HepG2 (cell line): ENCODE measurements at regions not wholly inside any gene's neighbourhood (a gene's known extent, or its start where the extent isn't known, plus 50 kb on each side); places are given as distances from the start of the nearest gene placed in this dataset.

ENCODE experiments used
- ATAC-seq: fragments of 200-7000 bp; cut with Tn5 transposase; 3 replicates; pipeline ENCODE4 v1.9.1; 2020; ENCODE audit warnings: mild to moderate bottlenecking, moderate library complexity
- BruUV-seq: library from RNA; stranded (reverse); fragments of 400-500 nt; replicated peaks from 2 replicates; lab custom pipeline; 2021; lab: Mats Ljungman, UMichigan
- CTCF ChIA-PET: fragments of 300-600 bp; formaldehyde crosslinking; extraction: SDS; loops from one replicate; lab custom pipeline; 2021; ENCODE audit warnings: low total read pairs, inconsistent platforms, low intra/inter-chr PET ratio; lab: Yijun Ruan, JAX
- POLR2A ChIA-PET: fragments of 350-600 bp; sonication (Branson Sonifier 250); formaldehyde crosslinking; loops from one replicate; lab custom pipeline; 2020; ENCODE audit warnings: antibody characterized with exemption, inconsistent platforms; lab: Yijun Ruan, JAX
- DNase-seq: peaks from one replicate; pipeline ENCODE4 v3.0.0-alpha.2; 2015; ENCODE audit warnings: low spot score
- FAIRE-seq: peaks from 3 replicates; lab custom pipeline; 2011; peaks lifted over from hg19 to GRCh38; lab: Jason Lieb, UNC
- H2AFZ ChIP-seq: one replicate; pipeline ENCODE4 v1.6.1; 2011; ENCODE audit warnings: low read length, inconsistent platforms
- H3K27ac ChIP-seq: fragments of 300-600 bp; 3 replicates; pipeline ENCODE4 v1.8.0; 2011; ENCODE audit warnings: mixed run types, mild to moderate bottlenecking, mixed read lengths, low read length, inconsistent platforms; ENCODE audit not compliant: insufficient read depth; ENCODE audit errors: extremely low read length
- H3K27me3 ChIP-seq, 2 experiments: fragments of 200-600 bp in 1 of 2; 2 replicates in 1 of 2; 3 replicates in 1 of 2; pipeline versions ENCODE4 v1.6.0 to v1.8.0; 2011; ENCODE audit warnings: low read length in 2 of 2, mild to moderate bottlenecking in 2 of 2, moderate library complexity in 2 of 2, inconsistent platforms in 1 of 2; ENCODE audit not compliant: insufficient read depth in 2 of 2, control insufficient read depth in 1 of 2
- H3K36me3 ChIP-seq, 2 experiments: fragments of 200-600 bp in 1 of 2; replicated peaks in 1 of 2; 2 replicates in 1 of 2; 3 replicates in 1 of 2; pipeline versions ENCODE4 v1.5.1 to v1.8.0; 2011; ENCODE audit warnings: low read length in 2 of 2, inconsistent platforms in 1 of 2; ENCODE audit not compliant: insufficient read depth in 2 of 2, control insufficient read depth in 1 of 2
- H3K4me1 ChIP-seq: 2 replicates; pipeline ENCODE4 v1.5.1; 2012; ENCODE audit warnings: low read length, inconsistent platforms; ENCODE audit not compliant: insufficient read depth
- H3K4me2 ChIP-seq: 2 replicates; pipeline ENCODE4 v1.6.0; 2011; ENCODE audit warnings: low read depth, low read length, inconsistent platforms
- H3K4me3 ChIP-seq, 3 experiments: fragments of 200-600 bp in 1 of 3; sonication (generic), shearing (Covaris generic) in 1 of 3; replicated peaks in 1 of 3; 2 replicates each; pipeline ENCODE4 v1.5.1; 2011 to 2016; ENCODE audit warnings: low read length in 3 of 3, inconsistent platforms in 2 of 3, low read depth in 2 of 3, mild to moderate bottlenecking in 2 of 3, control low read depth in 1 of 3, mixed read lengths in 1 of 3; ENCODE audit not compliant: insufficient read depth in 1 of 3
- H3K79me2 ChIP-seq: one replicate; pipeline ENCODE4 v1.6.1; 2011; ENCODE audit warnings: low read length, inconsistent platforms; ENCODE audit not compliant: insufficient read depth
- H3K9ac ChIP-seq: 2 replicates; pipeline ENCODE4 v1.6.0; 2011; ENCODE audit warnings: mild to moderate bottlenecking, low read depth, low read length, inconsistent platforms; ENCODE audit not compliant: insufficient read depth
- H3K9me3 ChIP-seq: 2 replicates; pipeline ENCODE4 v1.5.1; 2012; ENCODE audit warnings: mild to moderate bottlenecking, low read length
- H4K20me1 ChIP-seq: 2 replicates; pipeline ENCODE4 v1.6.0; 2011; ENCODE audit warnings: inconsistent platforms, mild to moderate bottlenecking, low read length, moderate library complexity; ENCODE audit not compliant: insufficient read depth
- ATF7-NPFF ChIP-seq: sonication (generic); formaldehyde crosslinking; IDR thresholded peaks from 2 replicates; pipeline ENCODE4 v1.8.1; 2023; ENCODE audit warnings: mild to moderate bottlenecking, low read depth, missing genetic modification reagents, moderate library complexity
- MAFF ChIP-seq: IDR thresholded peaks from 2 replicates; pipeline ENCODE4 v1.6.1; 2011; ENCODE audit warnings: low read depth, low read length, improper control_type of control experiment
- MED8 ChIP-seq: sonication (generic); formaldehyde crosslinking; IDR thresholded peaks from 2 replicates; pipeline ENCODE4 v1.8.1; 2023; ENCODE audit warnings: mild to moderate bottlenecking, missing genetic modification reagents; ENCODE audit not compliant: insufficient replicate concordance
- MEF2D ChIP-seq: sonication (generic); formaldehyde crosslinking; IDR thresholded peaks from 2 replicates; pipeline ENCODE4 v1.5.1; 2020; ENCODE audit warnings: mild to moderate bottlenecking, missing genetic modification reagents
- NR2F6 ChIP-seq, 2 experiments: IDR thresholded peaks; 2 replicates each; pipeline ENCODE4 v1.6.1; 2016; ENCODE audit warnings: antibody characterized with exemption in 1 of 2, mild to moderate bottlenecking in 1 of 2
- RFX5 ChIP-seq: IDR thresholded peaks from 2 replicates; pipeline ENCODE4 v1.6.1; 2011; ENCODE audit warnings: low read depth, low read length, improper control_type of control experiment
- SALL1 ChIP-seq: sonication (generic); formaldehyde crosslinking; IDR thresholded peaks from 2 replicates; pipeline ENCODE4 v1.8.0; 2022; ENCODE audit warnings: mild to moderate bottlenecking, missing genetic modification reagents
- SKI ChIP-seq: fragments of 450-650 bp; IDR thresholded peaks from one replicate; pipeline ENCODE4 v1.6.1; 2018; ENCODE audit warnings: mild to moderate bottlenecking; ENCODE audit not compliant: partially characterized antibody
- ZFX ChIP-seq: sonication (generic); formaldehyde crosslinking; IDR thresholded peaks from 2 replicates; pipeline ENCODE4 v1.4.0; 2020; ENCODE audit warnings: mild to moderate bottlenecking, low read depth, missing genetic modification reagents, moderate library complexity
- ZNF253 ChIP-seq: sonication (generic); formaldehyde crosslinking; IDR thresholded peaks from 2 replicates; pipeline ENCODE4 v1.8.0; 2022; ENCODE audit warnings: mild to moderate bottlenecking, missing genetic modification reagents, borderline replicate concordance
- ZNF337 ChIP-seq: sonication (generic); formaldehyde crosslinking; IDR thresholded peaks from 2 replicates; pipeline ENCODE4 v1.5.1; 2020; ENCODE audit warnings: missing genetic modification reagents, low read depth, mild to moderate bottlenecking, borderline replicate concordance
- ZNF570 ChIP-seq: sonication (generic); formaldehyde crosslinking; IDR thresholded peaks from 2 replicates; pipeline ENCODE4 v1.4.0; 2020; ENCODE audit warnings: mild to moderate bottlenecking, missing genetic modification reagents, borderline replicate concordance
- ZNF629 ChIP-seq: sonication (generic); formaldehyde crosslinking; conservative IDR thresholded peaks from 2 replicates; pipeline ENCODE4 v1.5.0; 2020; ENCODE audit warnings: missing genetic modification reagents
- ZNF878 ChIP-seq: sonication (generic); formaldehyde crosslinking; IDR thresholded peaks from 2 replicates; pipeline ENCODE4 v1.8.1; 2023; ENCODE audit warnings: mild to moderate bottlenecking, missing genetic modification reagents, moderate library complexity
- WGBS: methylation state at CpG from one replicate; pipeline ENCODE4 v1.1.6; 2017; ENCODE audit warnings: low lambda C conversion rate; 5-methylcytosine and 5-hydroxymethylcytosine counted together
- in situ Hi-C: cut with HindIII; loops from 2 replicates; pipeline ENCODE4 v1.10.0; 2017; ENCODE audit warnings: low pct_unique_long_range_greater_than_20kb; ENCODE audit not compliant: extremely low pct_ligation_motif_present
- intact Hi-C: fragments of 100-400 bp; cut with micrococcal nuclease; formaldehyde crosslinking; loops from one replicate; pipeline ENCODE4 v1.10.0; 2022; ENCODE audit not compliant: unreplicated experiment
- TF ChIP-seq, protein P1 (sequence below): sonication (generic); IDR thresholded peaks from 2 replicates; pipeline ENCODE4 v1.6.1; 2016; ENCODE audit warnings: low read depth, borderline replicate concordance
- TF ChIP-seq, protein P2 (sequence below): sonication (generic); formaldehyde crosslinking; IDR thresholded peaks from 2 replicates; pipeline ENCODE4 v1.9.0; 2021; ENCODE audit warnings: missing genetic modification reagents, borderline replicate concordance

DNA sequence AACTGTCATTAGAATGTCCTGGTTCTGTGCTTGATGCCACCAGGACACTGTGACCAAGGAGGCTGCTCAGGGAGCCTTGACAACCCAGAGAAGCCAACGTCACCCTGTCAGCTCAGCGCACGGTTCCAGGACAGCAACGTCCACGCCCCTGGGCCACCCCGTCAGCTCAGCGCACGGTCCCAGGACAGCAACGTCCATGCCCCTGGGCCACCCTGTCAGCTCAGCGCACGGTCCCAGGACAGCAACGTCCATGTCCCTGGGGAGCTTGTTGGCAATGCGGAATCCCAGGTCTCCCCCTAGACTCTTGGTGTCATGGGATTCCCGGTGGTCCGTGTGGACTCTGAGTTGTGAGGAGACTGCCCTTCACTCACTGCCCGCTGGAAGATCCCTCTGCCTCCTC is 51.0 kb upstream of the GALR1 start:
- no peak for ATAC-seq
- peaks cover 1 to 26% of the 10 kb centered on the region in 2 experiments; a peak in 2 of 5 replicates for H3K27me3 ChIP-seq
- ChIA-PET CTCF (no interaction called here), POLR2A (no interaction called here)
- H3K36me3 ChIP-seq = no peaks in the 10 kb centered on the region
- no peak for DNase-seq
- H3K79me2 ChIP-seq = no peaks in the 10 kb centered on the region
- TF ChIP-seq MEF2D = no peak
- TF ChIP-seq ZNF253 (CRISPR knock-in tag) = no peak
- TF ChIP-seq ATF7-NPFF = no peak
- TF ChIP-seq NR2F6 (IDR thresholded peaks at IDR 0.05) = no peak
- no peak for TF ChIP-seq NR2F6 (CRISPR knock-in tag; IDR thresholded peaks at IDR 0.05)
- no peak for TF ChIP-seq ZNF878 (CRISPR knock-in tag)
- no peak for TF ChIP-seq MED8 (CRISPR knock-in tag)
- TF ChIP-seq, protein P1, sequence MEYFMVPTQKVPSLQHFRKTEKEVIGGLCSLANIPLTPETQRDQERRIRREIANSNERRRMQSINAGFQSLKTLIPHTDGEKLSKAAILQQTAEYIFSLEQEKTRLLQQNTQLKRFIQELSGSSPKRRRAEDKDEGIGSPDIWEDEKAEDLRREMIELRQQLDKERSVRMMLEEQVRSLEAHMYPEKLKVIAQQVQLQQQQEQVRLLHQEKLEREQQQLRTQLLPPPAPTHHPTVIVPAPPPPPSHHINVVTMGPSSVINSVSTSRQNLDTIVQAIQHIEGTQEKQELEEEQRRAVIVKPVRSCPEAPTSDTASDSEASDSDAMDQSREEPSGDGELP = no peak
- TF ChIP-seq, protein P2, sequence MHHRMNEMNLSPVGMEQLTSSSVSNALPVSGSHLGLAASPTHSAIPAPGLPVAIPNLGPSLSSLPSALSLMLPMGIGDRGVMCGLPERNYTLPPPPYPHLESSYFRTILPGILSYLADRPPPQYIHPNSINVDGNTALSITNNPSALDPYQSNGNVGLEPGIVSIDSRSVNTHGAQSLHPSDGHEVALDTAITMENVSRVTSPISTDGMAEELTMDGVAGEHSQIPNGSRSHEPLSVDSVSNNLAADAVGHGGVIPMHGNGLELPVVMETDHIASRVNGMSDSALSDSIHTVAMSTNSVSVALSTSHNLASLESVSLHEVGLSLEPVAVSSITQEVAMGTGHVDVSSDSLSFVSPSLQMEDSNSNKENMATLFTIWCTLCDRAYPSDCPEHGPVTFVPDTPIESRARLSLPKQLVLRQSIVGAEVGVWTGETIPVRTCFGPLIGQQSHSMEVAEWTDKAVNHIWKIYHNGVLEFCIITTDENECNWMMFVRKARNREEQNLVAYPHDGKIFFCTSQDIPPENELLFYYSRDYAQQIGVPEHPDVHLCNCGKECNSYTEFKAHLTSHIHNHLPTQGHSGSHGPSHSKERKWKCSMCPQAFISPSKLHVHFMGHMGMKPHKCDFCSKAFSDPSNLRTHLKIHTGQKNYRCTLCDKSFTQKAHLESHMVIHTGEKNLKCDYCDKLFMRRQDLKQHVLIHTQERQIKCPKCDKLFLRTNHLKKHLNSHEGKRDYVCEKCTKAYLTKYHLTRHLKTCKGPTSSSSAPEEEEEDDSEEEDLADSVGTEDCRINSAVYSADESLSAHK = no peak
- no peak for TF ChIP-seq ZNF629 (CRISPR knock-in tag)
- no peak for TF ChIP-seq ZNF337
- TF ChIP-seq SALL1 = no peak
- TF ChIP-seq ZFX (CRISPR knock-in tag) = no peak
- TF ChIP-seq SKI = no peak
- no peak for TF ChIP-seq RFX5
- no peak for TF ChIP-seq MAFF
- no peak for TF ChIP-seq ZNF570
- no peak overlapping the region for H3K27ac ChIP-seq
- H3K4me2 ChIP-seq = no peak overlapping the region
- in situ Hi-C loops (no loop called here), intact Hi-C loops (no loop called here)
- no peak overlapping the region for H3K4me3 ChIP-seq
- no peaks in the 10 kb centered on the region for H3K9me3 ChIP-seq
- FAIRE-seq = no peak
- no peaks in the 10 kb centered on the region for H3K4me1 ChIP-seq
- H2AFZ ChIP-seq = no peak overlapping the region
- H4K20me1 ChIP-seq = no peaks in the 10 kb centered on the region
- no TSS peak for BruUV-seq
- WGBS = 27% methylated on average over 13 of the region's 16 CpGs
- no peak overlapping the region for H3K9ac ChIP-seq
